Activated CD8-positive, alpha-beta memory T cell treated with anti-CD3 and anti-CD28 coated beads, Interleukin-2, amount 50 U/mL, for 1 hour (primary cell): ENCODE measurements at regions not wholly inside any gene's neighbourhood (a gene's known extent, or its start where the extent isn't known, plus 50 kb on each side); places are given as distances from the start of the nearest gene placed in this dataset.

Source experiments
- DNase-seq: peaks from one replicate; pipeline ENCODE4 v3.0.0-alpha.2; 2020; ENCODE audit errors: extremely low read depth

- DNase-seq, result no peak
Observed at GRCh38 chr14:65933400-65934069, 521.0 kb downstream of the FUT8 start.

DNA sequence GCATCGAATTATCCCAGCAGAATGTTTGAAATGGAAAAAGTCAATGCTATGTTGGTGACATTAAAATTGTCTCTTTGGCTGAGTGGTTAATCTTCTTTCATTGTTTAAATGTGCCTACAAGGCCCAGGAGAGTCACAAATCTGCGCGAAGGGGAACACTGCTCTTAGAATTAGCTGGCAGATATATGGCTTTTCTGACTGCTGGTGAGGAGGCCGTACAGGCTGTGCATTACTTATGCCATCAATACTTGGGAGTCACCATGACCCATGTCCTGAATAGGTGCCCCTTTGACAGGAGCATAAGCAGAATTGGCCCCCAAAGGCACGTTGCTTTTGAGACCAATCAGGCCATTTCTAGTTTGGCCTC lies 521.5 kb downstream of the FUT8 start:
- no peak for DNase-seq

DNA sequence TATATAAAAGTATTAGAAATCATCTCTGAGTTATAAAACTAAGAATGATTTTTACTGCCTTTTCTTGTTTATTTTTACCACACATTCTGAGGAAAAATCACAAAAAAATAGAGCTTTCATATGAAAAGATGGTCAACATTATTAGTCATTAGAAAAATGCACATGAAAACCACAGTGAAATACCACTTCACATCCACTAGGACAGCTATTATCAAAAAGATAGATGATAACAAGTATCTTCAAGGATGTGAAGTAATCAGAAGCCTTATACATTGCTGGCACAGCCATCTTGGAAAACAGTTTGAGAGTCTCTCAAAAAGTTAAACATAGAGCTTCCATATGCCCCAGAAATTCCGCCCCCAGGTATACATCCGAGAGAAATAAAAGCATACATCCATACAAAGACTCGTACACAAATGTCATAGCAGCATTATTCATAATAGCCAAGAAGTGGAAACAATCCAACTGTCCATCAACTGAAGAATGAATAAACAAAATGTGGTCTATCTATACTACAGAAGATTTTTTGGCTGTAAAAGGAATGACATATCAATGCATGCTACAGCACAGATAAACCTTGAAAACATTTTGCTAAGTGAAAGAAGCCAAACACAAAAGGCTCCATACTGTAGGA lies 523.9 kb downstream of the FUT8 start:
- no peak for DNase-seq

GRCh38 chr14:65937079-65937959 lies 524.8 kb downstream of the FUT8 start:
- DNase-seq, result no peak

- DNase-seq, result no peak
Observed at GRCh38 chr14:65937960-65938316, 525.4 kb downstream of the FUT8 start.

- no peak for DNase-seq
Observed at GRCh38 chr14:65938738-65939137, 526.2 kb downstream of the FUT8 start.

GRCh38 chr14:65939184-65939583 lies 526.7 kb downstream of the FUT8 start:
- no peak for DNase-seq

DNA sequence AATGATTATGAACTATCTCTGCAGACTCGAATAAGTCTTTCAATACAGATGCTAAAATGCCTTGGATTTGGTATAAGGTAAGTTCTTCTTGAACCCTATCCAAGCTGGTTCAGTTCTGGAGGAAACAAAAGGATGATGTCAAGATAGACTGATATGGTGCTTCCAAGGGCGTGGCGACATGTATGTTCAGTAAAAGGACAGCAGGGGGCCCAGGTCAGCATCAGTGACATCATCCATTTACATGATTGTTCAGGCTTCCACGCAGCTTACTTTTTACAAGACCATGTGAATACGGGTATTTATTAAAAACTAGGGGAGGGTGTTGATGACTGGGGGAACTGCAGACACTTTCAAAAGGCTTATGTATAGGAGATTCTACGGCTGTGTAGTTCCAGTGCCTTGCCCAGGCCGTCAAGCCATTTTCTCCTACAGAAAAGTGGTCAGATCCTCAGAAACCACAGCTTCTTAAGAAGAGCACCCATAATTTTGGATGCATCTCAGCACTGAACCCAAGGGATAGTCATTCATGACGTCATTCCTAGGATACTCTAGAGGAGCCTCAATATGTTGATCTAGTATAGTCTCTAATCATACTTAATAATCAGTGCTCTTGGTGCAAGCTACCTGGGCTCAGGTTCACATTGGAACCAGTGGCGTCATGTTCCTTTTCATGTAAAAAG lies 527.7 kb downstream of the FUT8 start:
- no peak for DNase-seq

GRCh38 chr14:65941091-65941490 lies 528.6 kb downstream of the FUT8 start:
- no peak for DNase-seq

- DNase-seq, result no peak
Observed at GRCh38 chr14:65943150-65943549, 530.6 kb downstream of the FUT8 start.

DNA sequence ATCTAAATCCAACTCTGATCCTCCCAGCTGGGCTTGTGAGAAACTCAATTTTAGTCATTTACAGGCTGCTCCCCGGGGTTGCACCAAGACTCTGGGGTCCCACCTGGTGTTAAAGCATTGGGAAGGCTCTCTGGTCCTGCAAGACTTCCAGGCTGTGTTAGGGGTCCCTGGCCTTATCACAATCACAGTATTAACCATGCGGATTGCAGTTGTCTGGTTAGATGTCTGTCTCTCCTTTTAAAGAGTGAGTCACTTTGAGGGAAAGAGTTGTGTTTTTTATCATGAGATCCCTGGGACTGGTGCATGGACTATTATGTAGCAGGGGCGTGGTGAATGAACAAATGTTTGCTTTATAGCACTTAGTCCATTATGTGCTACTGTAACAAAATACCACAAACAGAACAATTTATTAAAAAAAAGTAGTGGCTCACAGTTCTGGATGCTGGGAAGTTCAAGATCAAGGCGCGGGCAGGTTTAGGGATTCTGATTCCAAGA lies 531.4 kb downstream of the FUT8 start:
- no peak for DNase-seq

- DNase-seq, result no peak
Observed at GRCh38 chr14:65945327-65945726, 532.8 kb downstream of the FUT8 start.

- DNase-seq, result no peak
Observed at GRCh38 chr14:65946494-65946893, 534.0 kb downstream of the FUT8 start.

DNA sequence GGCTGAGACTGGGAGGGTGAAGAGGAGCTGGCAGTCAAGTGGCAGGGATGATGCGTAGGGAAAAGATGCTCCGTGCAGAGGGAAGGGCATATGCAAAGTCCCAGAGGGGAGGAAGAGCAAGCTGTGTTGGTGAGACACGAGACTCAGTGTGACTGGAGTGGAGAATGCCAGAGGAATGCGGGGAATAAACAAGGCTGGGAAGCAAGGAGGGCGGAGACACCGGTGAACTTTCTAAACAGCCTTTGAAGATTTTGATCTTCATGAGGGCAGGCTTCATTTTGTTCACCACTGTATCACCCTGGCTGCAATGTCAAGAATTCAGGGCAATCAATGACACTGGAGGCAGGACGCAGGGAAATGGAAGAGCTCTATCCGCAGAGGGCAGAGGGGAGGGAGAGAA lies 535.8 kb downstream of the FUT8 start:
- no peak for DNase-seq

DNA sequence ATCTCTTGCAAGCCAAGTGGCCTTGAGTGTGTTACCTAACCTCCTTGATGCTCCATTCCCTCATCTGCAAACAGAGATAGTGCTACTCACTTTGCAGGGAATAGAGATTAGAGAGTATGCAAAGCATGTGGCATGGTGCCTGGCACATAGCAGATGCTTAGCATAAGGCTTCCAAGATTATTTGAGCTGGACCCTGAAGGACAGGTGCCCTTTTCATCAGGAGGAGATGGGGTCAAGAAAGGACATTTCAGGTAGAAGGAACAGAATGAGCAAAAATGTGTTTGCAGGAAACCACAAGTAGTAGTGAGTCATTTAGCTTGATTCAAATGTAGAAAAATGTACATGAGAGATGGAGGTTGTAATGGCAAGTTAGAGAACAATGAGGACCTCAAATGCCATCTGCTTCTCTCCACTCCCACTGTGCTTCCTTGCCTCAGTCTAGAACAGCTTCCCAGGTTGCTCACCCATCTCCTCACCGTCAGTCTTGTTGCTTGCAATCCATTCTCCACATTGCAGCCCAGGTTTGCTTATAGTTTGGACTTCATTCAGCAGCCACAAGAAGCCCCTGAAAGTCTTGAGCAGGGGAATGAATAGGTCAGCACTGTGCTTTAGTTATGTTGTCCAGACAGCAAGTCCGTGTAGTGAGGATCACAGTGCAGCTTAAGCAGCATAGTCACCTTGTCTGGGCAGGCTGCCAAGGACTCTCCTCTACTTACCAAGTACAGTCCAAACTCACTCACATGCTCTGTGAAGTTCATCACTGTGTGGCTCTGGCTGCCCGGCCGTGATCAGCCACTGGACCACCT lies 536.3 kb upstream of the CCDC196 start:
- no peak for DNase-seq

DNA sequence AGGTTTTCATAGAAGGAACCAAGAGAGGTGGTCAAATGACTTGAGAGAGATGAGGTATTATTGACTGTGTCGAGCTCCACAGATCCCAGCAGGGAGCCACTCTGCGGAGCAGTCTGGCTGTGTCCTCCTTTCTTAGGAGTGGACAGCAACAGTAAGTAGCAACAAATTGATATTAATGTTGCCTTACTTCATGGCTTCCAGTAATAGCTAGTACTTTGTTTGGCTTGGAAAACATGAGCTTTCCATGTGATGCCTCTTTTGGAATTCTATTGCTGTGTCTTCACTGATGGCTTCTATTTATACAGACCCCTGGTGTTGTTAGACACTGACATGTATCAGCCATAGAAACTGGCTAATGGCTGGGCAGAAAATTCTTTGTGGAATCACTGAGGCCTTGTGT lies 531.2 kb upstream of the CCDC196 start:
- no peak for DNase-seq

- DNase-seq, result no peak
Observed at GRCh38 chr14:65957631-65958205, 528.5 kb upstream of the CCDC196 start.

- no peak for DNase-seq
Observed at GRCh38 chr14:65958664-65959562, 527.3 kb upstream of the CCDC196 start.

GRCh38 chr14:65959563-65960024 lies 526.6 kb upstream of the CCDC196 start:
- DNase-seq, result no peak

- peak; percentile 9 for DNase-seq
Observed at GRCh38 chr14:65961004-65961403, 525.2 kb upstream of the CCDC196 start.
